Liver (tissue), 8 donors: ENCODE measurements at regions not wholly inside any gene's neighbourhood (a gene's known extent, or its start where the extent isn't known, plus 50 kb on each side); places are given as distances from the start of the nearest gene placed in this dataset.
A peak's percentile ranks its signal among the peaks of the same experiment; 100 is the strongest.

Experiments
- DNase-seq: peaks from one replicate; pipeline ENCODE4 v3.0.0-alpha.2; 2017; ENCODE audit warnings: low spot score
- H3K27ac ChIP-seq, 2 donors: one replicate each; pipeline ENCODE4 v1.7.0; 2013; ENCODE audit warnings: inconsistent platforms in 2 of 2, low read length in 2 of 2, control low read depth in 1 of 2, low read depth in 1 of 2, mild to moderate bottlenecking in 1 of 2
- H3K27me3 ChIP-seq, 4 donors: one replicate each; pipeline versions ENCODE4 v1.6.1 to v1.7.0; 2013; ENCODE audit warnings: low read length in 3 of 4, inconsistent platforms in 1 of 4, mild to moderate bottlenecking in 1 of 4, moderate library complexity in 1 of 4; ENCODE audit not compliant: control insufficient read depth in 4 of 4, insufficient read depth in 4 of 4
- H3K36me3 ChIP-seq, 4 donors: one replicate each; pipeline versions ENCODE4 v1.6.1 to v1.7.0; 2013; ENCODE audit warnings: low read length in 3 of 4, mild to moderate bottlenecking in 3 of 4, low read depth in 1 of 4, moderate library complexity in 1 of 4; ENCODE audit not compliant: control insufficient read depth in 4 of 4, insufficient read depth in 3 of 4
- H3K4me1 ChIP-seq, 4 donors: one replicate each; pipeline versions ENCODE4 v1.6.1 to v1.7.0; 2013; ENCODE audit warnings: low read length in 3 of 4, mild to moderate bottlenecking in 3 of 4, moderate library complexity in 1 of 4; ENCODE audit not compliant: control insufficient read depth in 4 of 4, insufficient read depth in 4 of 4
- H3K4me3 ChIP-seq, 3 donors: one replicate each; pipeline versions ENCODE4 v1.6.1 to v1.7.0; 2013; ENCODE audit warnings: low read length in 3 of 3, control low read depth in 1 of 3, low read depth in 1 of 3, mild to moderate bottlenecking in 1 of 3
- H3K9ac ChIP-seq, 2 donors: one replicate each; pipeline ENCODE4 v1.7.0; 2013; ENCODE audit warnings: low read length in 2 of 2, mild to moderate bottlenecking in 2 of 2, moderate library complexity in 2 of 2, control low read depth in 1 of 2, low read depth in 1 of 2
- H3K9me3 ChIP-seq, 4 donors: one replicate each; pipeline versions ENCODE4 v1.6.1 to v1.7.0; 2013; ENCODE audit warnings: low read length in 3 of 4; ENCODE audit not compliant: control insufficient read depth in 4 of 4
- EGR1 ChIP-seq, 2 donors: IDR thresholded peaks; 2 replicates each; pipeline ENCODE4 v1.6.1; 2016 to 2018; ENCODE audit warnings: antibody characterized with exemption in 2 of 2, low read depth in 2 of 2
- FOXA1 ChIP-seq: IDR thresholded peaks from 2 replicates; pipeline ENCODE4 v1.6.1; 2016; ENCODE audit warnings: antibody characterized with exemption
- FOXA2 ChIP-seq: IDR thresholded peaks from 2 replicates; pipeline ENCODE4 v1.6.1; 2016; ENCODE audit warnings: antibody characterized with exemption
- GABPA ChIP-seq, 2 donors: IDR thresholded peaks in 1 of 2; conservative IDR thresholded peaks in 1 of 2; 2 replicates each; pipeline ENCODE4 v1.6.1; 2016; ENCODE audit warnings: antibody characterized with exemption in 2 of 2, mild to moderate bottlenecking in 1 of 2, moderate library complexity in 1 of 2
- HNF4A ChIP-seq, 2 donors: conservative IDR thresholded peaks; 2 replicates each; pipeline ENCODE4 v1.6.1; 2016; ENCODE audit warnings: antibody characterized with exemption in 2 of 2, mild to moderate bottlenecking in 2 of 2
- HNF4G ChIP-seq: IDR thresholded peaks from 2 replicates; pipeline ENCODE4 v1.6.1; 2016; ENCODE audit warnings: antibody characterized with exemption
- JUND ChIP-seq, 2 donors: IDR thresholded peaks; 2 replicates each; pipeline ENCODE4 v1.6.1; 2016; ENCODE audit warnings: antibody characterized with exemption in 2 of 2
- NR2F2 ChIP-seq: IDR thresholded peaks from 2 replicates; pipeline ENCODE4 v1.6.1; 2016; ENCODE audit warnings: antibody characterized with exemption
- RAD21 ChIP-seq, 2 donors: IDR thresholded peaks; 2 replicates each; pipeline ENCODE4 v1.6.1; 2016; ENCODE audit warnings: antibody characterized with exemption in 2 of 2, mild to moderate bottlenecking in 2 of 2
- RXRA ChIP-seq, 2 donors: IDR thresholded peaks; 2 replicates each; pipeline ENCODE4 v1.6.1; 2017 to 2018; ENCODE audit warnings: antibody characterized with exemption in 2 of 2, mild to moderate bottlenecking in 1 of 2
- SP1 ChIP-seq: IDR thresholded peaks from 2 replicates; pipeline ENCODE4 v1.6.1; 2018; ENCODE audit warnings: antibody characterized with exemption, mild to moderate bottlenecking
- TAF1 ChIP-seq: conservative IDR thresholded peaks from 2 replicates; pipeline ENCODE4 v1.6.1; 2016; ENCODE audit warnings: antibody characterized with exemption, mild to moderate bottlenecking
- YY1 ChIP-seq: IDR thresholded peaks from 2 replicates; pipeline ENCODE4 v1.6.1; 2016; ENCODE audit warnings: antibody characterized with exemption, mild to moderate bottlenecking
- WGBS: extraction: QIAGEN DNeasy Blood & Tissue Kit; methylation state at CpG from one replicate; pipeline ENCODE4 v1.1.7; 2013; 5-methylcytosine and 5-hydroxymethylcytosine counted together
- TF ChIP-seq, protein P1 (sequence below): IDR thresholded peaks from 2 replicates; pipeline ENCODE4 v1.6.1; 2016; ENCODE audit warnings: antibody characterized with exemption
- TF ChIP-seq, protein P2 (sequence below): IDR thresholded peaks from 2 replicates; pipeline ENCODE4 v1.6.1; 2016; ENCODE audit warnings: antibody characterized with exemption
- TF ChIP-seq, protein P3 (sequence below): fragments of 150-350 bp; IDR thresholded peaks from 2 replicates; pipeline ENCODE4 v1.5.1; 2017; ENCODE audit warnings: improper control_type of control experiment, low read depth, low read length; ENCODE audit not compliant: missing input control
- TF ChIP-seq, protein P4 (sequence below): IDR thresholded peaks from 2 replicates; pipeline ENCODE4 v1.6.1; 2016; ENCODE audit warnings: antibody characterized with exemption
- TF ChIP-seq, protein P5 (sequence below): IDR thresholded peaks from 2 replicates; pipeline ENCODE4 v1.6.1; 2016; ENCODE audit warnings: antibody characterized with exemption, mild to moderate bottlenecking
- donor health status: healthy.
- donor health status: healthy.
- donor health status: healthy.
- donor health status: healthy.
- donor health status: healthy.

DNA sequence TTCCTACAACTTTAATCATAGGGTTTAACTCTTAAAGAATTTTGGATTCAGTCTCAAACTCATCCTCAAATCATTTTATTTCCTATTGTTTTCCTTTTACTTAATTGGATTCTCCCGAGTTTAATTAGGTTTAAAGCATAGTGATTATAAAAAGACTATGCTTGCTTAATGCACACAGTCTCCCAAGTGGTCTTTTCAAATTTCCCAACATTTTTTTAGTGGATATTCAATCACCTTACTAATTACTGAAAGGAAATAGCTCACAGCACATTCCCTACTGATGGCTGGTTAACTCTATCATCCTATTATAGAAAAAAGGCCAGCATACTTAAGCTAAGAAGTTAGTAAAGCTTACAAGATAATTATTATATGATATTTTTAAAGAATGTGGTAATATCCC lies 170.6 kb downstream of the PRDM9 start (continued):
- TF ChIP-seq, protein P1, sequence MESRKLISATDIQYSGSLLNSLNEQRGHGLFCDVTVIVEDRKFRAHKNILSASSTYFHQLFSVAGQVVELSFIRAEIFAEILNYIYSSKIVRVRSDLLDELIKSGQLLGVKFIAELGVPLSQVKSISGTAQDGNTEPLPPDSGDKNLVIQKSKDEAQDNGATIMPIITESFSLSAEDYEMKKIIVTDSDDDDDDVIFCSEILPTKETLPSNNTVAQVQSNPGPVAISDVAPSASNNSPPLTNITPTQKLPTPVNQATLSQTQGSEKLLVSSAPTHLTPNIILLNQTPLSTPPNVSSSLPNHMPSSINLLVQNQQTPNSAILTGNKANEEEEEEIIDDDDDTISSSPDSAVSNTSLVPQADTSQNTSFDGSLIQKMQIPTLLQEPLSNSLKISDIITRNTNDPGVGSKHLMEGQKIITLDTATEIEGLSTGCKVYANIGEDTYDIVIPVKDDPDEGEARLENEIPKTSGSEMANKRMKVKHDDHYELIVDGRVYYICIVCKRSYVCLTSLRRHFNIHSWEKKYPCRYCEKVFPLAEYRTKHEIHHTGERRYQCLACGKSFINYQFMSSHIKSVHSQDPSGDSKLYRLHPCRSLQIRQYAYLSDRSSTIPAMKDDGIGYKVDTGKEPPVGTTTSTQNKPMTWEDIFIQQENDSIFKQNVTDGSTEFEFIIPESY = no peak
- TF ChIP-seq JUND (IDR thresholded peaks at IDR 0.05) (no peak), FOXA1 (no peak), YY1 (no peak), SP1 (no peak), HNF4G (no peak)

DNA sequence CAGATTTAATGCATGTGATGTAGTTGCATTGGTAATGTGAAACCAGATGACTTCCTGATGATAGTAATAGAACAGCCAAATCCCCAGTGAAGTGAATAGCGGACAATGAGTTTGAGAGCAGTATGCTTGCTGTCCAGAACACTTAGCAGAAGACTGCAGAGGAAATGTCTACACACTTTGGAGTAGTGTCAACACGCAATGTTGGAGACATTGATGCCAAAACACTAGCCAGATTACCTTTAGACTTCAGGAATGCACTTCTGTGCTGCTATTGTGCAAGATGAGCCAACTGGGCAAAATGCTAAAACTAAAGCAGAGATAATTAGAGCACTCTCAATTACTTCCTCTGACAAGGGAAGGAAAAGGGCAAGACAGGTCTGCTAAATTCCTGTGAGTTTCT lies 176.7 kb downstream of the PRDM9 start:
- 13% methylated on average over 2 of the region's 2 CpGs for WGBS
- TF ChIP-seq, protein P1 = peak; percentile 29
- TF ChIP-seq EGR1 (IDR thresholded peaks at IDR 0.05; ENCODE audit: low read depth in 2 of 2) (peak in 1 of 2 donors; percentile 70), NR2F2 (no peak), JUND (IDR thresholded peaks at IDR 0.05) (peak in 1 of 2 donors; percentile 60), HNF4A (conservative IDR thresholded peaks at IDR 0.05) (peak; percentile 82 to 91), YY1 (peak; percentile 53), FOXA2 (peak; percentile 94), GABPA (IDR thresholded peaks at IDR 0.05 in 1 of 2, conservative IDR thresholded peaks at IDR 0.05 in 1 of 2) (no peak), RAD21 (IDR thresholded peaks at IDR 0.05) (peak in 1 of 2 donors; percentile 52), HNF4G (peak; percentile 21), TAF1 (no peak), RXRA (IDR thresholded peaks at IDR 0.05) (peak in 1 of 2 donors; percentile 68), FOXA1 (peak; percentile 92), SP1 (peak; percentile 39)
- TF ChIP-seq, protein P2, sequence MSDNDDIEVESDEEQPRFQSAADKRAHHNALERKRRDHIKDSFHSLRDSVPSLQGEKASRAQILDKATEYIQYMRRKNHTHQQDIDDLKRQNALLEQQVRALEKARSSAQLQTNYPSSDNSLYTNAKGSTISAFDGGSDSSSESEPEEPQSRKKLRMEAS = peak; percentile 63
- TF ChIP-seq, protein P3, sequence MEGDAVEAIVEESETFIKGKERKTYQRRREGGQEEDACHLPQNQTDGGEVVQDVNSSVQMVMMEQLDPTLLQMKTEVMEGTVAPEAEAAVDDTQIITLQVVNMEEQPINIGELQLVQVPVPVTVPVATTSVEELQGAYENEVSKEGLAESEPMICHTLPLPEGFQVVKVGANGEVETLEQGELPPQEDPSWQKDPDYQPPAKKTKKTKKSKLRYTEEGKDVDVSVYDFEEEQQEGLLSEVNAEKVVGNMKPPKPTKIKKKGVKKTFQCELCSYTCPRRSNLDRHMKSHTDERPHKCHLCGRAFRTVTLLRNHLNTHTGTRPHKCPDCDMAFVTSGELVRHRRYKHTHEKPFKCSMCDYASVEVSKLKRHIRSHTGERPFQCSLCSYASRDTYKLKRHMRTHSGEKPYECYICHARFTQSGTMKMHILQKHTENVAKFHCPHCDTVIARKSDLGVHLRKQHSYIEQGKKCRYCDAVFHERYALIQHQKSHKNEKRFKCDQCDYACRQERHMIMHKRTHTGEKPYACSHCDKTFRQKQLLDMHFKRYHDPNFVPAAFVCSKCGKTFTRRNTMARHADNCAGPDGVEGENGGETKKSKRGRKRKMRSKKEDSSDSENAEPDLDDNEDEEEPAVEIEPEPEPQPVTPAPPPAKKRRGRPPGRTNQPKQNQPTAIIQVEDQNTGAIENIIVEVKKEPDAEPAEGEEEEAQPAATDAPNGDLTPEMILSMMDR = no peak
- TF ChIP-seq, protein P4, sequence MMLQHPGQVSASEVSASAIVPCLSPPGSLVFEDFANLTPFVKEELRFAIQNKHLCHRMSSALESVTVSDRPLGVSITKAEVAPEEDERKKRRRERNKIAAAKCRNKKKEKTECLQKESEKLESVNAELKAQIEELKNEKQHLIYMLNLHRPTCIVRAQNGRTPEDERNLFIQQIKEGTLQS = no peak
- TF ChIP-seq, protein P5, sequence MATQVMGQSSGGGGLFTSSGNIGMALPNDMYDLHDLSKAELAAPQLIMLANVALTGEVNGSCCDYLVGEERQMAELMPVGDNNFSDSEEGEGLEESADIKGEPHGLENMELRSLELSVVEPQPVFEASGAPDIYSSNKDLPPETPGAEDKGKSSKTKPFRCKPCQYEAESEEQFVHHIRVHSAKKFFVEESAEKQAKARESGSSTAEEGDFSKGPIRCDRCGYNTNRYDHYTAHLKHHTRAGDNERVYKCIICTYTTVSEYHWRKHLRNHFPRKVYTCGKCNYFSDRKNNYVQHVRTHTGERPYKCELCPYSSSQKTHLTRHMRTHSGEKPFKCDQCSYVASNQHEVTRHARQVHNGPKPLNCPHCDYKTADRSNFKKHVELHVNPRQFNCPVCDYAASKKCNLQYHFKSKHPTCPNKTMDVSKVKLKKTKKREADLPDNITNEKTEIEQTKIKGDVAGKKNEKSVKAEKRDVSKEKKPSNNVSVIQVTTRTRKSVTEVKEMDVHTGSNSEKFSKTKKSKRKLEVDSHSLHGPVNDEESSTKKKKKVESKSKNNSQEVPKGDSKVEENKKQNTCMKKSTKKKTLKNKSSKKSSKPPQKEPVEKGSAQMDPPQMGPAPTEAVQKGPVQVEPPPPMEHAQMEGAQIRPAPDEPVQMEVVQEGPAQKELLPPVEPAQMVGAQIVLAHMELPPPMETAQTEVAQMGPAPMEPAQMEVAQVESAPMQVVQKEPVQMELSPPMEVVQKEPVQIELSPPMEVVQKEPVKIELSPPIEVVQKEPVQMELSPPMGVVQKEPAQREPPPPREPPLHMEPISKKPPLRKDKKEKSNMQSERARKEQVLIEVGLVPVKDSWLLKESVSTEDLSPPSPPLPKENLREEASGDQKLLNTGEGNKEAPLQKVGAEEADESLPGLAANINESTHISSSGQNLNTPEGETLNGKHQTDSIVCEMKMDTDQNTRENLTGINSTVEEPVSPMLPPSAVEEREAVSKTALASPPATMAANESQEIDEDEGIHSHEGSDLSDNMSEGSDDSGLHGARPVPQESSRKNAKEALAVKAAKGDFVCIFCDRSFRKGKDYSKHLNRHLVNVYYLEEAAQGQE = peak; percentile 52
- Histone ChIP-seq H3K27me3 (no peaks in the 10 kb centered on the region), H3K9ac (no peak overlapping the region), H3K4me3 (no peak overlapping the region), H3K9me3 (no peaks in the 10 kb centered on the region), H3K36me3 (no peaks in the 10 kb centered on the region), H3K4me1 (peaks cover 3 to 9% (median 6%) of the 10 kb centered on the region in 4 donors), H3K27ac (no peak overlapping the region)
- no peak for DNase-seq
